ENCODE measurements at regions not wholly inside any gene's neighbourhood (a gene's known extent, or its start where the extent isn't known, plus 50 kb on each side); places are given as distances from the start of the nearest gene placed in this dataset.

DNA sequence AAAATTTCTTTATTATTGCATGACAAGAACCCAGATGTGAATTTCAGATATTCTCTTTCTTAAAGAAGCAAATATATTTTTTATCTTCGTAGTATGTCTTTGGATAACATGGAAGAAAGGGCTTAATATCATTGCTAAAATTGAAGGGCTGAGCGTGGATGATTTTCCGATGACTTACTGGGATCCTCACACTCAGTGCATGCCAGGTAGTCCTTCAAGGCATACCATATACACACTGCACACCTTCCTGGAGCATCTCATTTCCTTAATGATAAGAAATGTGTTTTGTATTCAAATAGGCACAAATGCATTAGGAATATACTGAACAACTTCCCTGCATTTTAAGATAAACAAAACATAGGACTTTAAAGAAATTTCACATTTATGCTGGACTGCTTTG is 193.9 kb upstream of the MAP3K7 start:
- no peak for TF ChIP-seq POLR2A (IDR thresholded peaks at IDR 0.05)
- TF ChIP-seq, protein P1, sequence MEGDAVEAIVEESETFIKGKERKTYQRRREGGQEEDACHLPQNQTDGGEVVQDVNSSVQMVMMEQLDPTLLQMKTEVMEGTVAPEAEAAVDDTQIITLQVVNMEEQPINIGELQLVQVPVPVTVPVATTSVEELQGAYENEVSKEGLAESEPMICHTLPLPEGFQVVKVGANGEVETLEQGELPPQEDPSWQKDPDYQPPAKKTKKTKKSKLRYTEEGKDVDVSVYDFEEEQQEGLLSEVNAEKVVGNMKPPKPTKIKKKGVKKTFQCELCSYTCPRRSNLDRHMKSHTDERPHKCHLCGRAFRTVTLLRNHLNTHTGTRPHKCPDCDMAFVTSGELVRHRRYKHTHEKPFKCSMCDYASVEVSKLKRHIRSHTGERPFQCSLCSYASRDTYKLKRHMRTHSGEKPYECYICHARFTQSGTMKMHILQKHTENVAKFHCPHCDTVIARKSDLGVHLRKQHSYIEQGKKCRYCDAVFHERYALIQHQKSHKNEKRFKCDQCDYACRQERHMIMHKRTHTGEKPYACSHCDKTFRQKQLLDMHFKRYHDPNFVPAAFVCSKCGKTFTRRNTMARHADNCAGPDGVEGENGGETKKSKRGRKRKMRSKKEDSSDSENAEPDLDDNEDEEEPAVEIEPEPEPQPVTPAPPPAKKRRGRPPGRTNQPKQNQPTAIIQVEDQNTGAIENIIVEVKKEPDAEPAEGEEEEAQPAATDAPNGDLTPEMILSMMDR (IDR thresholded peaks at IDR 0.05): no peak
